Nucleus accumbens (tissue), 56 donors: ENCODE measurements at regions not wholly inside any gene's neighbourhood (a gene's known extent, or its start where the extent isn't known, plus 50 kb on each side); places are given as distances from the start of the nearest gene placed in this dataset.

ENCODE experiments used
- DNase-seq, 56 donors: peaks; one replicate each; lab custom pipeline; 2025; lab: John Stamatoyannopoulos, UW

- no peak for DNase-seq
Measured at GRCh38 chr2:183605440-183605839, 481.2 kb downstream of the NUP35 start.

GRCh38 chr2:183606022-183606717 is 481.9 kb downstream of the NUP35 start:
- DNase-seq, result no peak

GRCh38 chr2:183606718-183607085 is 482.5 kb downstream of the NUP35 start:
- DNase-seq, result no peak

GRCh38 chr2:183607995-183608394 is 483.8 kb downstream of the NUP35 start:
- DNase-seq, result no peak

- DNase-seq, result no peak
Measured at GRCh38 chr2:183608747-183609146, 484.5 kb downstream of the NUP35 start.

- no peak for DNase-seq
Measured at GRCh38 chr2:183610724-183611123, 486.5 kb downstream of the NUP35 start.

- no peak for DNase-seq
Measured at GRCh38 chr2:183614799-183615435, 490.7 kb downstream of the NUP35 start.

GRCh38 chr2:183623227-183623626 is 499.0 kb downstream of the NUP35 start:
- no peak for DNase-seq

GRCh38 chr2:183630964-183631363 is 506.7 kb downstream of the NUP35 start:
- DNase-seq, result no peak

GRCh38 chr2:183656121-183656520 is 531.9 kb downstream of the NUP35 start:
- DNase-seq, result no peak

GRCh38 chr2:183665425-183665824 is 541.2 kb downstream of the NUP35 start:
- no peak for DNase-seq

GRCh38 chr2:183666031-183666430 is 541.8 kb downstream of the NUP35 start:
- no peak for DNase-seq

GRCh38 chr2:183671233-183671632 is 547.0 kb downstream of the NUP35 start:
- no peak for DNase-seq

GRCh38 chr2:183678908-183679307 is 554.7 kb downstream of the NUP35 start:
- DNase-seq, result no peak

- DNase-seq, result no peak
Measured at GRCh38 chr2:183680573-183680972, 556.3 kb downstream of the NUP35 start.

GRCh38 chr2:183684686-183685085 is 560.4 kb downstream of the NUP35 start:
- no peak for DNase-seq

- no peak for DNase-seq
Measured at GRCh38 chr2:183696028-183696427, 571.8 kb downstream of the NUP35 start.

- DNase-seq, result no peak
Measured at GRCh38 chr2:183709829-183710228, 585.6 kb downstream of the NUP35 start.

GRCh38 chr2:183718246-183718645 is 594.0 kb downstream of the NUP35 start:
- no peak for DNase-seq

- no peak for DNase-seq
Measured at GRCh38 chr2:183723278-183723677, 599.0 kb downstream of the NUP35 start.

GRCh38 chr2:183729380-183729779 is 605.1 kb downstream of the NUP35 start:
- no peak for DNase-seq

GRCh38 chr2:183740241-183740640 is 616.0 kb downstream of the NUP35 start:
- DNase-seq, result no peak

- DNase-seq, result no peak
Measured at GRCh38 chr2:183752571-183752970, 628.3 kb downstream of the NUP35 start.
